Heart left ventricle (tissue), 16 donors: ENCODE measurements at regions not wholly inside any gene's neighbourhood (a gene's known extent, or its start where the extent isn't known, plus 50 kb on each side); places are given as distances from the start of the nearest gene placed in this dataset.

Experiments
- ATAC-seq, 4 donors: fragments of 200-7000 bp; cut with Tn5 transposase; one replicate each; pipeline ENCODE4 v1.9.1; 2020 to 2022; ENCODE audit warnings: moderate library complexity in 4 of 4, mild to moderate bottlenecking in 3 of 4, moderate number of reproducible peaks in 1 of 4
- DNase-seq, 5 donors: peaks; one replicate each; pipeline ENCODE4 v3.0.0-alpha.2; 2020
- H3K27ac ChIP-seq, 12 donors: fragments of 200-600 bp; sonication (generic) in 4 of 12; one replicate each; pipeline versions ENCODE4 v1.5.0 to v1.8.0; 2016 to 2022; ENCODE audit warnings: mild to moderate bottlenecking in 2 of 12
- H3K27me3 ChIP-seq, 9 donors: fragments of 200-600 bp; sonication (generic) in 2 of 9; one replicate each; pipeline versions ENCODE4 v1.5.1 to v1.8.0; 2016 to 2022; ENCODE audit warnings: mild to moderate bottlenecking in 3 of 9
- H3K36me3 ChIP-seq, 9 donors: fragments of 200-600 bp; sonication (generic) in 2 of 9; one replicate each; pipeline versions ENCODE4 v1.5.0 to v1.8.0; 2018 to 2022; ENCODE audit warnings: mild to moderate bottlenecking in 2 of 9
- H3K4me1 ChIP-seq, 12 donors: fragments of 200-600 bp; sonication (generic) in 4 of 12; one replicate each; pipeline versions ENCODE4 v1.5.0 to v1.8.0; 2016 to 2022; ENCODE audit warnings: mild to moderate bottlenecking in 3 of 12
- H3K4me3 ChIP-seq, 12 donors: fragments of 200-600 bp; sonication (generic) in 4 of 12; one replicate each; pipeline versions ENCODE4 v1.5.0 to v1.8.0; 2017 to 2022; ENCODE audit warnings: mild to moderate bottlenecking in 9 of 12, moderate library complexity in 4 of 12
- H3K9me3 ChIP-seq, 12 donors: fragments of 200-600 bp; sonication (generic) in 4 of 12; one replicate each; pipeline versions ENCODE4 v1.5.0 to v1.8.0; 2016 to 2022; ENCODE audit warnings: mild to moderate bottlenecking in 1 of 12
- POLR2A ChIP-seq, 2 donors: fragments of 450-650 bp; IDR thresholded peaks; one replicate each; pipeline ENCODE4 v1.6.1; 2017; ENCODE audit warnings: antibody characterized with exemption in 2 of 2, mild to moderate bottlenecking in 2 of 2, moderate library complexity in 2 of 2
- WGBS, 4 donors: extraction: QIAGEN DNeasy Blood & Tissue Kit in 2 of 4; methylation state at CpG; one replicate each; pipeline versions ENCODE4 v1.1.5 to v1.1.7; 2013 to 2018; 5-methylcytosine and 5-hydroxymethylcytosine counted together
- intact Hi-C, 10 donors: fragments of 100-400 bp; cut with DNase I; formaldehyde crosslinking; loops; one replicate each; pipeline versions ENCODE4 v1.11.1 to v1.14.2; 2022
- TF ChIP-seq, protein P1 (sequence below), 12 donors: fragments of 200-600 bp; sonication (generic) in 4 of 12; IDR thresholded peaks; one replicate each; pipeline versions ENCODE4 v1.5.0 to v1.8.0; 2018 to 2022; ENCODE audit warnings: antibody characterized with exemption in 12 of 12, mild to moderate bottlenecking in 5 of 12
- donor health status: ischemic (EF 13 %, LVEDD 7.1; RV severe dilation, severe dysfunction).
- donor health status: healthy with polysubstance abuse.
- donor health status: DM: no; HTN: yes; CAD: no.
- donor health status: DM: no; HTN: no; CAD: no.
- donor health status: ischemic (EF 25% LVEDD 6.9; RV normal size, moderate dysfunction).
- donor health status: ischemic (EF 25% LVEDD 5.7; RV mildly dilated, moderate dysfunction).
- donor health status: healthy.
- donor health status: DM: yes; HTN: yes; CAD: no.
- donor health status: ischemic (EF 35%, LVEDD 5.7; RV mildly dilated, moderate dysfunction).
- donor health status: nonischemic (EF 11% LVEDD 7.7; RV severe dilation, severe dysfunction).
- donor health status: DM: yes; HTN: yes; CAD: no.
- donor health status: PGD.
- donor health status: ischemic (EF 29% LVEDD 5.4; RV normal size, mild dysfunction).
- donor health status: nonischemic (EF 23%, LVEDD 6.1; RV moderate dilation, normal function).

DNA sequence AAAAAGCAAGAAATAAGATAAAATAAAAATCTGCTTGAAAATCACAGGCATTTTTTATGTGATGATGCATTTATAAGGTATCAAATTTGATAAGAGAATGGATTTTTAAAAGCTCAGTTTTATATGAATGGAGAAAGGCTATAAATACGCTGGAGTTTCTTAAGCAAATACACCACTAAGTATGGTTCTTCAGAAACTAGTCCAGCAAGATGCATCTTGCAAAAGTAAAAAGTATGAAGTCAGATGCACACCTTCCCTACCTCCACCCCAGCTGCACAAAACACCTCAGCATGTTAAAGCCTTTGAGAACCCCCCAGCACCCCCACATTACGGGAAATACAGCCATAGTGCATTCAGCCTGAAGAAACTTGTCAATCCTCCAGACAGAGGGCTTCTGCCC is 143.1 kb upstream of the PROX1 start:
- TF ChIP-seq POLR2A (IDR thresholded peaks at IDR 0.05): no peak
- TF ChIP-seq, protein P1, sequence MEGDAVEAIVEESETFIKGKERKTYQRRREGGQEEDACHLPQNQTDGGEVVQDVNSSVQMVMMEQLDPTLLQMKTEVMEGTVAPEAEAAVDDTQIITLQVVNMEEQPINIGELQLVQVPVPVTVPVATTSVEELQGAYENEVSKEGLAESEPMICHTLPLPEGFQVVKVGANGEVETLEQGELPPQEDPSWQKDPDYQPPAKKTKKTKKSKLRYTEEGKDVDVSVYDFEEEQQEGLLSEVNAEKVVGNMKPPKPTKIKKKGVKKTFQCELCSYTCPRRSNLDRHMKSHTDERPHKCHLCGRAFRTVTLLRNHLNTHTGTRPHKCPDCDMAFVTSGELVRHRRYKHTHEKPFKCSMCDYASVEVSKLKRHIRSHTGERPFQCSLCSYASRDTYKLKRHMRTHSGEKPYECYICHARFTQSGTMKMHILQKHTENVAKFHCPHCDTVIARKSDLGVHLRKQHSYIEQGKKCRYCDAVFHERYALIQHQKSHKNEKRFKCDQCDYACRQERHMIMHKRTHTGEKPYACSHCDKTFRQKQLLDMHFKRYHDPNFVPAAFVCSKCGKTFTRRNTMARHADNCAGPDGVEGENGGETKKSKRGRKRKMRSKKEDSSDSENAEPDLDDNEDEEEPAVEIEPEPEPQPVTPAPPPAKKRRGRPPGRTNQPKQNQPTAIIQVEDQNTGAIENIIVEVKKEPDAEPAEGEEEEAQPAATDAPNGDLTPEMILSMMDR (IDR thresholded peaks at IDR 0.05): no peak
- Histone ChIP-seq H3K36me3 (no peaks in the 10 kb centered on the region), H3K4me1 (no peaks in the 10 kb centered on the region), H3K27me3 (no peaks in the 10 kb centered on the region), H3K4me3 (no peak overlapping the region), H3K27ac (no peak overlapping the region), H3K9me3 (no peaks in the 10 kb centered on the region)
- DNase-seq: no peak
- intact Hi-C loops: no loop called here
- no peak for ATAC-seq
- 77 to 81% (median 78%) methylated on average over 2 of the region's 2 CpGs for WGBS, 4 donors

DNA sequence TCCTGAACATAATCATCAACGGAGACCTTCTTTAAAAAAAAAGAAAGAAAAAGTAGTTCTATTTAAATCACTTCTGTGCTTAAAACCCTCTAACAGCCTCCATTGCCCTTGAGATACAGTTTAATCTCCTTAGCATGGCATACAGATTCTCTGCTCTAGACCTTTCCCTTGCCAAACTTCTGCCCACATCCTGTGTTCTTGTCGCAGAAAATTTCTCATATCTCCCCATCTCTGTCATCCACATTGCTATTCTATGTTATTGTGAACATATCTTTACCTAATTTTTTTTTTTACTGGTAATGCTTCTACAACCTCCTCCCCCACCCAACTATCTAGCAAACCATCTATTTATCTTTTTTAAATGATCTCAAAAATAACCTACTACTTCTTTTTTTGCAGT is 135.7 kb upstream of the PROX1 start:
- H3K36me3 ChIP-seq: no peaks in the 10 kb centered on the region
- H3K4me3 ChIP-seq: no peak overlapping the region
- no peak overlapping the region for H3K27ac ChIP-seq
- WGBS, 4 donors: 41 to 53% (median 43%) methylated on average over 2 of the region's 2 CpGs
- intact Hi-C loops: no loop called here
- no peaks in the 10 kb centered on the region for H3K9me3 ChIP-seq
- no peak for DNase-seq
- H3K27me3 ChIP-seq: peaks cover 0 to 23% (median 0%) of the 10 kb centered on the region in 9 donors
- ATAC-seq: no peak
- TF ChIP-seq, protein P1 (IDR thresholded peaks at IDR 0.05): no peak
- no peak for TF ChIP-seq POLR2A (IDR thresholded peaks at IDR 0.05)
- H3K4me1 ChIP-seq: no peaks in the 10 kb centered on the region

DNA sequence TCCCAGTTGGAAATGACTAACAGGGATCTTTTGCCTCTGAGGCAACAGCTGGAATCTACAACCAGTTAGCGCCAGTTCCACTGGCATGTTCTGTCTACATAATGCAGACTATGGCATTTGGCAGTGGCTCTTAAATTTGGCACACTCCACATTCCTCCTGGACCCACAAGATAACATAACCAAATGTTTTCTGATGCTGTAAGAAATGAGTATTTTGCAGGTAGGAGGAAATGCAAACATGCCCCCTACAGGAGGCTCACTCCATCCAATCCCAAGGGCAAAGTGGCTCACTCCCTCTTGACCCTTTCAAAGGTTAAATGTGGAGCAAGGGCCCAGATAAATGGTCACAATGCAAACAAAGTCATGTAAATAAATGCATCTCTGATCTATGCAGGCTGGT is 129.2 kb upstream of the PROX1 start:
- no peaks in the 10 kb centered on the region for H3K9me3 ChIP-seq
- H3K4me1 ChIP-seq: no peaks in the 10 kb centered on the region
- 85 to 100% (median 96%) methylated on average over 1 of the region's 1 CpG for WGBS, 4 donors
- H3K36me3 ChIP-seq: no peaks in the 10 kb centered on the region
- H3K27me3 ChIP-seq: peaks cover 0 to 6% (median 0%) of the 10 kb centered on the region in 9 donors
- no peak overlapping the region for H3K4me3 ChIP-seq
- no peak for DNase-seq
- TF ChIP-seq, protein P1 (IDR thresholded peaks at IDR 0.05): no peak
- intact Hi-C loops: no loop called here
- H3K27ac ChIP-seq: no peak overlapping the region
- no peak for ATAC-seq

DNA sequence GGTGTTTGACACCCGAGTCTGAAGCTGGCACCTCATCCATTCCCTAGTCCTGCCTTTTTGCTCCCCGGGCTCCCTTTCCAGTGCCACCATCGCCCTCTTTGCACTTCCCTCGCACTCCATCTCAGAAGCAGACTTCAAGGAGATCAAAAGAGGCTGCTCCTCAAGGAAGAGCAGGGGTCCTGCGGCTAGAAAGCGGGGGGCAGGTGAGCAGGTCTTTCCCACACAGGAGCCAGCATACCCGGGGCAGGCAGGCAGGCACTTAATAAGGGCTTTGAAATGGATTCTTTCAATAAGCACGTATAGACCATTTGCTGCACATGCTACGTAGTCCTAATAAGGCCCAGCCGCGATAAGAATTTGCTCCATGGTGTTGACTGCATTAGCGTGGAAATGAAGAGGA is 125.9 kb upstream of the PROX1 start:
- Histone ChIP-seq H3K4me1 (no peaks in the 10 kb centered on the region), H3K4me3 (no peak overlapping the region), H3K27ac (no peak overlapping the region), H3K9me3 (no peaks in the 10 kb centered on the region), H3K36me3 (no peaks in the 10 kb centered on the region), H3K27me3 (no peaks in the 10 kb centered on the region)
- ATAC-seq (no peak), DNase-seq (no peak)
- TF ChIP-seq POLR2A (IDR thresholded peaks at IDR 0.05): no peak
- TF ChIP-seq, protein P1 (IDR thresholded peaks at IDR 0.05): no peak
- intact Hi-C loops: no loop called here
- 83 to 88% (median 85%) methylated on average over 12 of the region's 12 CpGs for WGBS, 4 donors
